ENCODE measurements at regions not wholly inside any gene's neighbourhood (a gene's known extent, or its start where the extent isn't known, plus 50 kb on each side); places are given as distances from the start of the nearest gene placed in this dataset.

- no peak overlapping the region for H2AK5ac ChIP-seq (ENCODE audit: low read depth, low read length)
- H3K18ac ChIP-seq (ENCODE audit: low read length) = no peak overlapping the region
- H3K79me1 ChIP-seq (ENCODE audit: low read depth, low read length) = no peaks in the 10 kb centered on the region
- no peak overlapping the region for H4K8ac ChIP-seq (ENCODE audit: low read depth, low read length)
- no peaks in the 10 kb centered on the region for H3K4me1 ChIP-seq (ENCODE audit: control insufficient read depth in 2 of 2, insufficient read depth in 1 of 2, low read depth in 1 of 2, low read length in 2 of 2)
- H4K91ac ChIP-seq (ENCODE audit: low read depth, low read length, poor library complexity) = no peak overlapping the region
- H3K4ac ChIP-seq (ENCODE audit: low read length) = no peak overlapping the region
- H3K36me3 ChIP-seq (replicated peaks in 1 of 2; ENCODE audit: control insufficient read depth in 2 of 2, insufficient read depth in 2 of 2, low read length in 2 of 2) = no peaks in the 10 kb centered on the region
- no peak overlapping the region for H2BK5ac ChIP-seq (ENCODE audit: low read length)
- H2AFZ ChIP-seq (ENCODE audit: low read length) = no peak overlapping the region
- H3K23ac ChIP-seq (ENCODE audit: low read depth, low read length, poor library complexity) = no peak overlapping the region
- H3K27ac ChIP-seq (replicated peaks; ENCODE audit: low read length) = no peak overlapping the region
- no peak overlapping the region for H2BK15ac ChIP-seq (ENCODE audit: low read length)
- H3K14ac ChIP-seq (ENCODE audit: low read length) = no peak overlapping the region
- H2BK12ac ChIP-seq (ENCODE audit: low read length) = no peak overlapping the region
- H3K4me2 ChIP-seq (ENCODE audit: insufficient read depth, low read length, poor library complexity, severe bottlenecking) = no peak overlapping the region
- H3K9ac ChIP-seq (ENCODE audit: low read depth, low read length, poor library complexity) = no peak overlapping the region
- no peak overlapping the region for H2BK120ac ChIP-seq (ENCODE audit: low read depth, low read length)
- no peak overlapping the region for H3K4me3 ChIP-seq (ENCODE audit: low read length in 2 of 2)
- DNase-seq (ENCODE audit: low spot score) = no peak
- no peaks in the 10 kb centered on the region for H3K9me3 ChIP-seq (replicated peaks in 1 of 2; ENCODE audit: control insufficient read depth in 2 of 2, insufficient read depth in 1 of 2, low read depth in 1 of 2, low read length in 2 of 2)
- no peaks in the 10 kb centered on the region for H3K27me3 ChIP-seq (ENCODE audit: control insufficient read depth in 3 of 3, insufficient read depth in 3 of 3, low read depth in 1 of 3, low read length in 3 of 3)
Observed at GRCh38 chr21:16956824-16957223, 556.0 kb upstream of the CXADR start.

- no peak overlapping the region for H3K4ac ChIP-seq (ENCODE audit: low read length)
- DNase-seq (ENCODE audit: low spot score) = no peak
- no peak overlapping the region for H3K4me3 ChIP-seq (ENCODE audit: low read length in 2 of 2)
- no peak overlapping the region for H2BK120ac ChIP-seq (ENCODE audit: low read depth, low read length)
- no peaks in the 10 kb centered on the region for H3K27me3 ChIP-seq (ENCODE audit: control insufficient read depth in 3 of 3, insufficient read depth in 3 of 3, low read depth in 1 of 3, low read length in 3 of 3)
- H2BK12ac ChIP-seq (ENCODE audit: low read length) = no peak overlapping the region
- H3K4me1 ChIP-seq (ENCODE audit: control insufficient read depth in 2 of 2, insufficient read depth in 1 of 2, low read depth in 1 of 2, low read length in 2 of 2) = no peaks in the 10 kb centered on the region
- H2AFZ ChIP-seq (ENCODE audit: low read length) = no peak overlapping the region
- no peak overlapping the region for H2BK5ac ChIP-seq (ENCODE audit: low read length)
- no peak overlapping the region for H3K18ac ChIP-seq (ENCODE audit: low read length)
- H2BK15ac ChIP-seq (ENCODE audit: low read length) = no peak overlapping the region
- H3K9me3 ChIP-seq (replicated peaks in 1 of 2; ENCODE audit: control insufficient read depth in 2 of 2, insufficient read depth in 1 of 2, low read depth in 1 of 2, low read length in 2 of 2) = peaks cover 0 to 7% of the 10 kb centered on the region in 2 donors
- H4K91ac ChIP-seq (ENCODE audit: low read depth, low read length, poor library complexity) = no peak overlapping the region
- no peak overlapping the region for H3K27ac ChIP-seq (replicated peaks; ENCODE audit: low read length)
- no peaks in the 10 kb centered on the region for H3K36me3 ChIP-seq (replicated peaks in 1 of 2; ENCODE audit: control insufficient read depth in 2 of 2, insufficient read depth in 2 of 2, low read length in 2 of 2)
- no peak overlapping the region for H2AK5ac ChIP-seq (ENCODE audit: low read depth, low read length)
- H3K9ac ChIP-seq (ENCODE audit: low read depth, low read length, poor library complexity) = no peak overlapping the region
- H3K14ac ChIP-seq (ENCODE audit: low read length) = no peak overlapping the region
- H3K23ac ChIP-seq (ENCODE audit: low read depth, low read length, poor library complexity) = no peak overlapping the region
- H4K8ac ChIP-seq (ENCODE audit: low read depth, low read length) = no peak overlapping the region
- H3K4me2 ChIP-seq (ENCODE audit: insufficient read depth, low read length, poor library complexity, severe bottlenecking) = no peak overlapping the region
- H3K79me1 ChIP-seq (ENCODE audit: low read depth, low read length) = no peaks in the 10 kb centered on the region
Observed at GRCh38 chr21:16965424-16965823, 547.4 kb upstream of the CXADR start.

GRCh38 chr21:16968436-16968835, 544.4 kb upstream of the CXADR start:
- no CpG with 5 or more reads among the region's 1 CpG for WGBS, 2 donors (ENCODE audit: extremely low coverage in 2 of 2, insufficient read length in 2 of 2, insufficient replicate concordance in 1 of 2)
- no peaks in the 10 kb centered on the region for H3K27me3 ChIP-seq (ENCODE audit: control insufficient read depth in 3 of 3, insufficient read depth in 3 of 3, low read depth in 1 of 3, low read length in 3 of 3)
- DNase-seq (ENCODE audit: low spot score) = no peak
- H2BK12ac ChIP-seq (ENCODE audit: low read length) = no peak overlapping the region
- no peak overlapping the region for H2BK120ac ChIP-seq (ENCODE audit: low read depth, low read length)
- no peak overlapping the region for H3K27ac ChIP-seq (replicated peaks; ENCODE audit: low read length)
- no peak overlapping the region for H3K9ac ChIP-seq (ENCODE audit: low read depth, low read length, poor library complexity)
- no peak overlapping the region for H2AFZ ChIP-seq (ENCODE audit: low read length)
- H4K91ac ChIP-seq (ENCODE audit: low read depth, low read length, poor library complexity) = no peak overlapping the region
- no peak overlapping the region for H2BK5ac ChIP-seq (ENCODE audit: low read length)
- H3K4ac ChIP-seq (ENCODE audit: low read length) = no peak overlapping the region
- H3K14ac ChIP-seq (ENCODE audit: low read length) = no peak overlapping the region
- H3K4me2 ChIP-seq (ENCODE audit: insufficient read depth, low read length, poor library complexity, severe bottlenecking) = no peak overlapping the region
- no peak overlapping the region for H2BK15ac ChIP-seq (ENCODE audit: low read length)
- no peak overlapping the region for H3K23ac ChIP-seq (ENCODE audit: low read depth, low read length, poor library complexity)
- no peak overlapping the region for H4K8ac ChIP-seq (ENCODE audit: low read depth, low read length)
- H3K79me1 ChIP-seq (ENCODE audit: low read depth, low read length) = no peaks in the 10 kb centered on the region
- no peaks in the 10 kb centered on the region for H3K36me3 ChIP-seq (replicated peaks in 1 of 2; ENCODE audit: control insufficient read depth in 2 of 2, insufficient read depth in 2 of 2, low read length in 2 of 2)
- no peak overlapping the region for H2AK5ac ChIP-seq (ENCODE audit: low read depth, low read length)
- H3K18ac ChIP-seq (ENCODE audit: low read length) = no peak overlapping the region
- no peak overlapping the region for H3K4me3 ChIP-seq (ENCODE audit: low read length in 2 of 2)
- no peaks in the 10 kb centered on the region for H3K4me1 ChIP-seq (ENCODE audit: control insufficient read depth in 2 of 2, insufficient read depth in 1 of 2, low read depth in 1 of 2, low read length in 2 of 2)
- peaks cover 0 to 7% of the 10 kb centered on the region in 2 donors for H3K9me3 ChIP-seq (replicated peaks in 1 of 2; ENCODE audit: control insufficient read depth in 2 of 2, insufficient read depth in 1 of 2, low read depth in 1 of 2, low read length in 2 of 2)

GRCh38 chr21:16969636-16970035, 543.2 kb upstream of the CXADR start:
- no peak overlapping the region for H2AFZ ChIP-seq (ENCODE audit: low read length)
- no peak overlapping the region for H2BK120ac ChIP-seq (ENCODE audit: low read depth, low read length)
- H3K4ac ChIP-seq (ENCODE audit: low read length) = no peak overlapping the region
- H4K8ac ChIP-seq (ENCODE audit: low read depth, low read length) = no peak overlapping the region
- no peaks in the 10 kb centered on the region for H3K79me1 ChIP-seq (ENCODE audit: low read depth, low read length)
- no peaks in the 10 kb centered on the region for H3K4me1 ChIP-seq (ENCODE audit: control insufficient read depth in 2 of 2, insufficient read depth in 1 of 2, low read depth in 1 of 2, low read length in 2 of 2)
- H3K4me2 ChIP-seq (ENCODE audit: insufficient read depth, low read length, poor library complexity, severe bottlenecking) = no peak overlapping the region
- H3K18ac ChIP-seq (ENCODE audit: low read length) = no peak overlapping the region
- no peak overlapping the region for H2AK5ac ChIP-seq (ENCODE audit: low read depth, low read length)
- no peak overlapping the region for H2BK12ac ChIP-seq (ENCODE audit: low read length)
- H3K27me3 ChIP-seq (ENCODE audit: control insufficient read depth in 3 of 3, insufficient read depth in 3 of 3, low read depth in 1 of 3, low read length in 3 of 3) = no peaks in the 10 kb centered on the region
- peaks cover 0 to 7% of the 10 kb centered on the region in 2 donors for H3K9me3 ChIP-seq (replicated peaks in 1 of 2; ENCODE audit: control insufficient read depth in 2 of 2, insufficient read depth in 1 of 2, low read depth in 1 of 2, low read length in 2 of 2)
- H3K27ac ChIP-seq (replicated peaks; ENCODE audit: low read length) = no peak overlapping the region
- no peak overlapping the region for H3K9ac ChIP-seq (ENCODE audit: low read depth, low read length, poor library complexity)
- H2BK5ac ChIP-seq (ENCODE audit: low read length) = no peak overlapping the region
- H3K14ac ChIP-seq (ENCODE audit: low read length) = no peak overlapping the region
- DNase-seq (ENCODE audit: low spot score) = no peak
- no peaks in the 10 kb centered on the region for H3K36me3 ChIP-seq (replicated peaks in 1 of 2; ENCODE audit: control insufficient read depth in 2 of 2, insufficient read depth in 2 of 2, low read length in 2 of 2)
- H2BK15ac ChIP-seq (ENCODE audit: low read length) = no peak overlapping the region
- H3K23ac ChIP-seq (ENCODE audit: low read depth, low read length, poor library complexity) = no peak overlapping the region
- WGBS, 2 donors (ENCODE audit: extremely low coverage in 2 of 2, insufficient read length in 2 of 2, insufficient replicate concordance in 1 of 2) = no CpG with 5 or more reads among the region's 2 CpGs
- H3K4me3 ChIP-seq (ENCODE audit: low read length in 2 of 2) = no peak overlapping the region
- no peak overlapping the region for H4K91ac ChIP-seq (ENCODE audit: low read depth, low read length, poor library complexity)

All from neuronal stem cell (in vitro differentiated cells).